ENCODE measurements at regions not wholly inside any gene's neighbourhood (a gene's known extent, or its start where the extent isn't known, plus 50 kb on each side); places are given as distances from the start of the nearest gene placed in this dataset.

DNA sequence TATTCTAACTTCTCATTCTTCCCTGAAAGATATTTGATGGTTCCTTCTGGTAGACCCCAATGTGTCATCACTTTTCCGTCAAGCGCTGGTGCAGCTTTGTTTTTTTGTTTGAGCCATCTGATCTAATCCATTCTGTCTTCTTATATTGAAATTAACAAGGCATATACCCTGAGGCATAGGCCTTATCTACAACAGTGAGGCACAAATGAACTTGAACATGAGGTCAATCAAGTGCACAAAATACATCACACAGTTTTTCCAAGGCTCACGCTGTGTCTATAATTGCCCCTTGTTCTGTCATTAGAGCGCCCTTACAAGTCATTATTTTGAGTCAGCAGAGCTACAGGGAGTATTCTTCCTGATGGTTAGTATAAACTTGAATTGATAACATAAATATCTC, 406.6 kb downstream of the MAT2B start:
- TF ChIP-seq, protein P1, sequence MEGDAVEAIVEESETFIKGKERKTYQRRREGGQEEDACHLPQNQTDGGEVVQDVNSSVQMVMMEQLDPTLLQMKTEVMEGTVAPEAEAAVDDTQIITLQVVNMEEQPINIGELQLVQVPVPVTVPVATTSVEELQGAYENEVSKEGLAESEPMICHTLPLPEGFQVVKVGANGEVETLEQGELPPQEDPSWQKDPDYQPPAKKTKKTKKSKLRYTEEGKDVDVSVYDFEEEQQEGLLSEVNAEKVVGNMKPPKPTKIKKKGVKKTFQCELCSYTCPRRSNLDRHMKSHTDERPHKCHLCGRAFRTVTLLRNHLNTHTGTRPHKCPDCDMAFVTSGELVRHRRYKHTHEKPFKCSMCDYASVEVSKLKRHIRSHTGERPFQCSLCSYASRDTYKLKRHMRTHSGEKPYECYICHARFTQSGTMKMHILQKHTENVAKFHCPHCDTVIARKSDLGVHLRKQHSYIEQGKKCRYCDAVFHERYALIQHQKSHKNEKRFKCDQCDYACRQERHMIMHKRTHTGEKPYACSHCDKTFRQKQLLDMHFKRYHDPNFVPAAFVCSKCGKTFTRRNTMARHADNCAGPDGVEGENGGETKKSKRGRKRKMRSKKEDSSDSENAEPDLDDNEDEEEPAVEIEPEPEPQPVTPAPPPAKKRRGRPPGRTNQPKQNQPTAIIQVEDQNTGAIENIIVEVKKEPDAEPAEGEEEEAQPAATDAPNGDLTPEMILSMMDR (IDR thresholded peaks at IDR 0.05) = no peak
- 97% methylated on average over 3 of the region's 4 CpGs for WGBS (ENCODE audit: insufficient coverage)
- Histone ChIP-seq H3K4me1 (ENCODE audit: control insufficient read depth, insufficient read depth, low read length) (peaks cover 27% of the 10 kb centered on the region), H3K27me3 (ENCODE audit: control insufficient read depth, insufficient read depth, low read length) (no peaks in the 10 kb centered on the region), H3K27ac (ENCODE audit: low read length) (no peak overlapping the region), H3K36me3 (ENCODE audit: control insufficient read depth, insufficient read depth, low read length) (no peaks in the 10 kb centered on the region), H3K9me3 (ENCODE audit: control insufficient read depth, insufficient read depth, low read length) (no peaks in the 10 kb centered on the region), H3K4me3 (ENCODE audit: low read length) (no peak overlapping the region)
- Mint-ChIP-seq H3K27ac (peak overlapping the region in 1 of 2 donors; percentile 41), H3K4me1 (peaks cover 47 to 60% of the 10 kb centered on the region in 2 donors), H3K27me3 (ENCODE audit: low read depth in 2 of 2) (no peaks in the 10 kb centered on the region), H3K4me3 (no peak overlapping the region), H3K9me3 (no peaks in the 10 kb centered on the region), H3K36me3 (no peaks in the 10 kb centered on the region)
- intact Hi-C loops (cut with micrococcal nuclease) = no loop called here
- ATAC-seq = no peak
- DNase-seq = no peak

DNA sequence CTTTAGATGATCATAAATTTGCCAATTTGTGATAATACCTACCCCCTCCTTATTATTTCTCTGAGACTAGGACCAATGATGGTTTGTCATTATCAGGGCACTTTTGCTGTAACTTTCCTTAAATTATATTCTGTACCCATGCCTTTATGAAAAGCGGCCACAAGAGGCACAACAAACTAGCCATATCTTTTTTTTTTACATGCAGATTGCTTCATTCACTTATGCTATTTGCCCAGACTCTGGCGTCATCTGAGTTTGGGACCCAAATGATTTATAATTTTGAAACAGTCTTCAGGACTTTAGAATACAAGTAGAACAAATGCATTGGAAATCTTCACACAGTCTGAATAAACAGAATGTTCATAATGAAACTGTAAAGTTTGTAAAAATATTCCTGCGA, 408.1 kb downstream of the MAT2B start:
- H3K27ac Mint-ChIP-seq = peak overlapping the region in 1 of 2 donors; percentile 84
- no peaks in the 10 kb centered on the region for H3K27me3 Mint-ChIP-seq (ENCODE audit: low read depth in 2 of 2)
- H3K27me3 ChIP-seq (ENCODE audit: control insufficient read depth, insufficient read depth, low read length) = no peaks in the 10 kb centered on the region
- H3K27ac ChIP-seq (ENCODE audit: low read length) = no peak overlapping the region
- H3K9me3 Mint-ChIP-seq = no peaks in the 10 kb centered on the region
- no peaks in the 10 kb centered on the region for H3K36me3 Mint-ChIP-seq
- no peaks in the 10 kb centered on the region for H3K36me3 ChIP-seq (ENCODE audit: control insufficient read depth, insufficient read depth, low read length)
- H3K4me3 ChIP-seq (ENCODE audit: low read length) = no peak overlapping the region
- intact Hi-C loops (cut with micrococcal nuclease) = no loop called here
- ATAC-seq (no peak), DNase-seq (no peak)
- H3K9me3 ChIP-seq (ENCODE audit: control insufficient read depth, insufficient read depth, low read length) = no peaks in the 10 kb centered on the region
- TF ChIP-seq, protein P1 (IDR thresholded peaks at IDR 0.05) = no peak
- H3K4me1 ChIP-seq (ENCODE audit: control insufficient read depth, insufficient read depth, low read length) = peaks cover 29% of the 10 kb centered on the region
- peaks cover 45 to 61% of the 10 kb centered on the region in 2 donors for H3K4me1 Mint-ChIP-seq
- no peak overlapping the region for H3K4me3 Mint-ChIP-seq
- 61% methylated on average over 2 of the region's 3 CpGs for WGBS (ENCODE audit: insufficient coverage)

DNA sequence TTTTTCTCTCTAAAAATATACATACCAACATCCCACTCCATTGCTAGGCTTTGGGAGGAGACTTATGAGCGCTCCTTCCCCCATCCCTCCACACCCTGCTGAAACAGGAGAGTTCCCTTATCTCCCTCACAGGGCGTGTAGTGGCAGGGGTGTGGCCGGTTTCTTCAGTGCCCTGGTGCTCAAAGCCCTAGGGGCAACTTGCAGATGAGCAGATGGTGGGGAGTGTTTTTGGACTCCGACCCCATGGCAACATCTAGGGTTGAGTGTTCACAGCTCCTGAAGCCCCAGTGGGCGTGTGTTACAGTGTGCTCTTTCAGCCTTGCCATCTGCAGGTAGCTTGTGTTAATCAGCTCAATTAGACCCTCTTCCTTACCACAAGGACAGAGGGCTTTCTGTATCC, 409.5 kb downstream of the MAT2B start:
- no peaks in the 10 kb centered on the region for H3K27me3 Mint-ChIP-seq (ENCODE audit: low read depth in 2 of 2)
- 53% methylated on average over 4 of the region's 5 CpGs for WGBS (ENCODE audit: insufficient coverage)
- TF ChIP-seq, protein P1 (IDR thresholded peaks at IDR 0.05) = no peak
- intact Hi-C loops (cut with micrococcal nuclease) = no loop called here
- Histone ChIP-seq H3K4me1 (ENCODE audit: control insufficient read depth, insufficient read depth, low read length) (peaks cover 29% of the 10 kb centered on the region), H3K4me3 (ENCODE audit: low read length) (no peak overlapping the region), H3K9me3 (ENCODE audit: control insufficient read depth, insufficient read depth, low read length) (peaks cover under 1% of the 10 kb centered on the region), H3K27me3 (ENCODE audit: control insufficient read depth, insufficient read depth, low read length) (no peaks in the 10 kb centered on the region), H3K36me3 (ENCODE audit: control insufficient read depth, insufficient read depth, low read length) (no peaks in the 10 kb centered on the region), H3K27ac (ENCODE audit: low read length) (peak overlapping the region; percentile 94)
- DNase-seq (peak in 1 of 2 donors; percentile 3), ATAC-seq (peak in 1 of 3 donors; percentile 14)
- H3K9me3 Mint-ChIP-seq = no peaks in the 10 kb centered on the region
- no peaks in the 10 kb centered on the region for H3K36me3 Mint-ChIP-seq
- peaks cover 45 to 50% of the 10 kb centered on the region in 2 donors for H3K4me1 Mint-ChIP-seq
- H3K4me3 Mint-ChIP-seq = no peak overlapping the region
- peak overlapping the region; percentile 77 to 84 for H3K27ac Mint-ChIP-seq

DNA sequence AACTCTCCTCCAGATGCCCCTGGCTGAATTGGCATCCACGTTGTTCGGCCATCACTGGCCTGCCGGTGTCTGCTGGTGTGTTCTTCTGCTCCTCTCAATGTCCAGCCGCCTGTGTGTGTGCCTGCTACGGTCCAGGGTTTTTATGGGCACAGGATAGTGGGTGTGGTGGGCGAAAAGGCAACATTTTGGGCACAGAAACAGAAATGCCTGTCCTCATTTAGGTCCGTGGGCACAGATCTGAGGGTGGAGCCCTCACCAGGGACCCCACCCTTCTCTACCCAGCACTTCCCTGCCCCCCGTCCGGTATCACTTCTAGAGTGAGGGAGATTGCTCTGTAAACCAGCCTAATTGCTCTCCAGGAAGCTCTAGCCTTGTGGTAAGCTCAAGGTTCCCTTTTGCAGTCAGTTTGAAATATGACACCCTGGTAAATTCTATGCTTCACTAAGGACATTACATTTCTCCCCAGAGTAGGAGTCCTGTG, 410.1 kb downstream of the MAT2B start:
- peaks cover 45 to 50% of the 10 kb centered on the region in 2 donors for H3K4me1 Mint-ChIP-seq
- peak; percentile 68 to 75 (median 70) for ATAC-seq
- TF ChIP-seq, protein P1 (IDR thresholded peaks at IDR 0.05) = no peak
- no peak overlapping the region for H3K4me3 ChIP-seq (ENCODE audit: low read length)
- DNase-seq = peak in 1 of 2 donors; percentile 2
- 46% methylated on average over 9 of the region's 9 CpGs for WGBS (ENCODE audit: insufficient coverage)
- H3K27me3 Mint-ChIP-seq (ENCODE audit: low read depth in 2 of 2) = no peaks in the 10 kb centered on the region
- peak overlapping the region; percentile 77 to 84 for H3K27ac Mint-ChIP-seq
- H3K27ac ChIP-seq (ENCODE audit: low read length) = peak overlapping the region; percentile 94
- no peaks in the 10 kb centered on the region for H3K36me3 ChIP-seq (ENCODE audit: control insufficient read depth, insufficient read depth, low read length)
- peak overlapping the region; percentile 71 for H3K4me3 Mint-ChIP-seq
- no peaks in the 10 kb centered on the region for H3K36me3 Mint-ChIP-seq
- peaks cover 29% of the 10 kb centered on the region for H3K4me1 ChIP-seq (ENCODE audit: control insufficient read depth, insufficient read depth, low read length)
- peaks cover 6% of the 10 kb centered on the region for H3K9me3 ChIP-seq (ENCODE audit: control insufficient read depth, insufficient read depth, low read length)
- H3K27me3 ChIP-seq (ENCODE audit: control insufficient read depth, insufficient read depth, low read length) = no peaks in the 10 kb centered on the region
- intact Hi-C loops (cut with micrococcal nuclease) = no loop called here
- H3K9me3 Mint-ChIP-seq = no peaks in the 10 kb centered on the region

Measured in natural killer cell (primary cell).